ENCODE measurements at regions not wholly inside any gene's neighbourhood (a gene's known extent, or its start where the extent isn't known, plus 50 kb on each side); places are given as distances from the start of the nearest gene placed in this dataset.

GRCh38 chr6:14309951-14310445 lies 192.4 kb downstream of the CD83 start:
- ATAC-seq (no peak), DNase-seq (no peak)
- H3K36me3 ChIP-seq (ENCODE audit: insufficient read depth in 1 of 2, low read depth in 1 of 2) = no peaks in the 10 kb centered on the region
- intact Hi-C loops (cut with DNase I) = no loop called here
- no peak overlapping the region for H3K27ac ChIP-seq
- H3K4me1 ChIP-seq = no peaks in the 10 kb centered on the region
- TF ChIP-seq, protein P1, sequence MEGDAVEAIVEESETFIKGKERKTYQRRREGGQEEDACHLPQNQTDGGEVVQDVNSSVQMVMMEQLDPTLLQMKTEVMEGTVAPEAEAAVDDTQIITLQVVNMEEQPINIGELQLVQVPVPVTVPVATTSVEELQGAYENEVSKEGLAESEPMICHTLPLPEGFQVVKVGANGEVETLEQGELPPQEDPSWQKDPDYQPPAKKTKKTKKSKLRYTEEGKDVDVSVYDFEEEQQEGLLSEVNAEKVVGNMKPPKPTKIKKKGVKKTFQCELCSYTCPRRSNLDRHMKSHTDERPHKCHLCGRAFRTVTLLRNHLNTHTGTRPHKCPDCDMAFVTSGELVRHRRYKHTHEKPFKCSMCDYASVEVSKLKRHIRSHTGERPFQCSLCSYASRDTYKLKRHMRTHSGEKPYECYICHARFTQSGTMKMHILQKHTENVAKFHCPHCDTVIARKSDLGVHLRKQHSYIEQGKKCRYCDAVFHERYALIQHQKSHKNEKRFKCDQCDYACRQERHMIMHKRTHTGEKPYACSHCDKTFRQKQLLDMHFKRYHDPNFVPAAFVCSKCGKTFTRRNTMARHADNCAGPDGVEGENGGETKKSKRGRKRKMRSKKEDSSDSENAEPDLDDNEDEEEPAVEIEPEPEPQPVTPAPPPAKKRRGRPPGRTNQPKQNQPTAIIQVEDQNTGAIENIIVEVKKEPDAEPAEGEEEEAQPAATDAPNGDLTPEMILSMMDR (IDR thresholded peaks at IDR 0.05) = no peak
- WGBS, 3 donors = 89 to 92% (median 89%) methylated on average over 7 of the region's 7 CpGs
- no peak overlapping the region for H3K4me3 ChIP-seq
- H3K27me3 ChIP-seq (ENCODE audit: insufficient read depth in 3 of 3, low read length in 2 of 3) = peaks cover 0 to 10% (median 0%) of the 10 kb centered on the region in 3 donors
- no peaks in the 10 kb centered on the region for H3K9me3 ChIP-seq

- WGBS, 3 donors = 94 to 98% (median 95%) methylated on average over 5 of the region's 5 CpGs
- Histone ChIP-seq H3K4me3 (no peak overlapping the region), H3K27me3 (ENCODE audit: insufficient read depth in 3 of 3, low read length in 2 of 3) (peaks cover 0 to 10% (median 0%) of the 10 kb centered on the region in 3 donors), H3K4me1 (no peaks in the 10 kb centered on the region), H3K9me3 (no peaks in the 10 kb centered on the region), H3K27ac (no peak overlapping the region), H3K36me3 (ENCODE audit: insufficient read depth in 1 of 2, low read depth in 1 of 2) (no peaks in the 10 kb centered on the region)
- intact Hi-C loops (cut with DNase I) = no loop called here
- TF ChIP-seq, protein P1 (IDR thresholded peaks at IDR 0.05) = no peak
- ATAC-seq (no peak), DNase-seq (no peak)
These were observed 193.4 kb downstream of the CD83 start for GRCh38 chr6:14310960-14311359.

- Histone ChIP-seq H3K4me3 (no peak overlapping the region), H3K36me3 (ENCODE audit: insufficient read depth in 1 of 2, low read depth in 1 of 2) (no peaks in the 10 kb centered on the region), H3K27ac (no peak overlapping the region), H3K9me3 (no peaks in the 10 kb centered on the region), H3K4me1 (no peaks in the 10 kb centered on the region), H3K27me3 (ENCODE audit: insufficient read depth in 3 of 3, low read length in 2 of 3) (peaks cover 0 to 10% (median 0%) of the 10 kb centered on the region in 3 donors)
- intact Hi-C loops (cut with DNase I) = no loop called here
- no peak for DNase-seq
- TF ChIP-seq, protein P1 (IDR thresholded peaks at IDR 0.05) = no peak
- no peak for ATAC-seq
- 89 to 95% (median 90%) methylated on average over 6 of the region's 6 CpGs for WGBS, 3 donors
These were observed 195.0 kb downstream of the CD83 start for GRCh38 chr6:14312587-14312986.

DNA sequence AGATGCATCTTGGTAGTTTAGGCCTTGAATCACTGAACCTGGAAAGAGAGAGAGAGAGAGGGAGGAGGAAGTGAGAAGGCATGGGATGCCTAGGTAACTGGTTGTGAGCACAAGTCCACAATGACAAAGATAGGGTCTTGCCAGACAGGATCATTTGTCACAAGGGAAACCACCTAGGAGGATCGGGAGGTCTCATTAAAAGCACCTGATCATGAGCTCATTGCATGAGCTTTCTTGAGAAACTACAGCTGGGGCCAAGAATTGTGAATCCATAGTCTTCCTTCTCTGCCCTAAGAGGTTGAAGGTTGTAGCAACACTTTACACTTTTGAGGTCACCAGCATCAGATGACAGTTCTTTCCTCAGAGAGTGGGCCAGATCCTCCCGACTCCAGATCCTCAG lies 195.7 kb downstream of the CD83 start:
- ATAC-seq (no peak), DNase-seq (no peak)
- Histone ChIP-seq H3K9me3 (no peaks in the 10 kb centered on the region), H3K27ac (no peak overlapping the region), H3K4me3 (no peak overlapping the region), H3K27me3 (ENCODE audit: insufficient read depth in 3 of 3, low read length in 2 of 3) (peaks cover 0 to 3% (median 0%) of the 10 kb centered on the region in 3 donors), H3K36me3 (ENCODE audit: insufficient read depth in 1 of 2, low read depth in 1 of 2) (no peaks in the 10 kb centered on the region), H3K4me1 (no peaks in the 10 kb centered on the region)
- WGBS, 3 donors = 82 to 98% (median 86%) methylated on average over 2 of the region's 2 CpGs
- TF ChIP-seq, protein P1 (IDR thresholded peaks at IDR 0.05) = no peak
- intact Hi-C loops (cut with DNase I) = no loop called here

- Histone ChIP-seq H3K36me3 (ENCODE audit: insufficient read depth in 1 of 2, low read depth in 1 of 2) (no peaks in the 10 kb centered on the region), H3K4me1 (no peaks in the 10 kb centered on the region), H3K27me3 (ENCODE audit: insufficient read depth in 3 of 3, low read length in 2 of 3) (no peaks in the 10 kb centered on the region), H3K9me3 (no peaks in the 10 kb centered on the region), H3K4me3 (no peak overlapping the region), H3K27ac (no peak overlapping the region)
- intact Hi-C loops (cut with DNase I) = no loop called here
- TF ChIP-seq, protein P1 (IDR thresholded peaks at IDR 0.05) = no peak
- DNase-seq (no peak), ATAC-seq (no peak)
These were observed 197.8 kb downstream of the CD83 start for GRCh38 chr6:14315353-14315752.
